ENCODE measurements at regions not wholly inside any gene's neighbourhood (a gene's known extent, or its start where the extent isn't known, plus 50 kb on each side); places are given as distances from the start of the nearest gene placed in this dataset.

GRCh38 chr4:54574500-54574899 is 83.3 kb upstream of the KIT start:
- Histone ChIP-seq H3K4me1 (ENCODE audit: low read length) (no peaks in the 10 kb centered on the region), H2AFZ (ENCODE audit: low read length) (no peak overlapping the region), H3K9ac (ENCODE audit: low read length) (no peak overlapping the region), H3K27me3 (replicated peaks; ENCODE audit: insufficient read depth, low read length) (peaks cover 28% of the 10 kb centered on the region), H3K4me3 (ENCODE audit: low read length) (no peak overlapping the region), H3K27ac (ENCODE audit: low read length) (no peak overlapping the region), H3K36me3 (replicated peaks; ENCODE audit: insufficient read depth, low read length) (no peaks in the 10 kb centered on the region), H3K9me3 (replicated peaks; ENCODE audit: insufficient read depth, low read length) (no peaks in the 10 kb centered on the region), H3F3A (ENCODE audit: insufficient read depth, low read length) (no peaks in the 10 kb centered on the region), H3K4me2 (ENCODE audit: low read depth, low read length) (no peak overlapping the region), H4K20me1 (ENCODE audit: insufficient read depth, low read length) (no peaks in the 10 kb centered on the region), H3K9me2 (replicated peaks; ENCODE audit: insufficient read depth, low read length) (no peaks in the 10 kb centered on the region), H3K79me2 (ENCODE audit: low read length) (no peaks in the 10 kb centered on the region)
- TF ChIP-seq EZH2phosphoT487 (IDR thresholded peaks at IDR 0.05; ENCODE audit: low read length) (no peak), EZH2 (optimal IDR thresholded peaks at IDR 0.05; ENCODE audit: low read depth, low read length) (no peak)
- TF ChIP-seq, protein P1, sequence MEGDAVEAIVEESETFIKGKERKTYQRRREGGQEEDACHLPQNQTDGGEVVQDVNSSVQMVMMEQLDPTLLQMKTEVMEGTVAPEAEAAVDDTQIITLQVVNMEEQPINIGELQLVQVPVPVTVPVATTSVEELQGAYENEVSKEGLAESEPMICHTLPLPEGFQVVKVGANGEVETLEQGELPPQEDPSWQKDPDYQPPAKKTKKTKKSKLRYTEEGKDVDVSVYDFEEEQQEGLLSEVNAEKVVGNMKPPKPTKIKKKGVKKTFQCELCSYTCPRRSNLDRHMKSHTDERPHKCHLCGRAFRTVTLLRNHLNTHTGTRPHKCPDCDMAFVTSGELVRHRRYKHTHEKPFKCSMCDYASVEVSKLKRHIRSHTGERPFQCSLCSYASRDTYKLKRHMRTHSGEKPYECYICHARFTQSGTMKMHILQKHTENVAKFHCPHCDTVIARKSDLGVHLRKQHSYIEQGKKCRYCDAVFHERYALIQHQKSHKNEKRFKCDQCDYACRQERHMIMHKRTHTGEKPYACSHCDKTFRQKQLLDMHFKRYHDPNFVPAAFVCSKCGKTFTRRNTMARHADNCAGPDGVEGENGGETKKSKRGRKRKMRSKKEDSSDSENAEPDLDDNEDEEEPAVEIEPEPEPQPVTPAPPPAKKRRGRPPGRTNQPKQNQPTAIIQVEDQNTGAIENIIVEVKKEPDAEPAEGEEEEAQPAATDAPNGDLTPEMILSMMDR (IDR thresholded peaks at IDR 0.05; ENCODE audit: low read length): no peak
- DNase-seq: no peak

DNA sequence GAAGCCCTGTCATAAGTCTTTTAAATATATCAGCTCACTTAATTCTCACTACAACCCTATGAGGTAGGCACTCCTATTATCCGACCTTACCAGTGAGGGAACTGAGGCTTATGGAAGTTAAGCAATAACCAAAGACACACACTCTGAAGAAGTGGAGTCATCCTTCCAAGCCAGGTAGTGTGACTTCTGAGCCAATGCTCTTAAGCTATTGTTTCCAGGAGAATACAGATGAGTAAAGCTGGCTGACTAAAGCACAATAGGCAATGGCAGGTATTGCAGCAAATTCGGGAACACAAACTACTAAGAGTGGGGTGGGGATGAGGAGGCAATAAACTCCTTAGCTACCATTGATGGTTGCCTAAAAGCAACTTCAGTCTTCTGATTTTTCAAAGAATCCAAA is 81.8 kb upstream of the KIT start:
- H3K4me1 ChIP-seq (ENCODE audit: low read length): no peaks in the 10 kb centered on the region
- TF ChIP-seq, protein P1 (IDR thresholded peaks at IDR 0.05; ENCODE audit: low read length): no peak
- TF ChIP-seq EZH2phosphoT487 (IDR thresholded peaks at IDR 0.05; ENCODE audit: low read length): no peak
- no peak for TF ChIP-seq EZH2 (optimal IDR thresholded peaks at IDR 0.05; ENCODE audit: low read depth, low read length)
- H3K27me3 ChIP-seq (replicated peaks; ENCODE audit: insufficient read depth, low read length): peaks cover 18% of the 10 kb centered on the region
- H3K4me3 ChIP-seq (ENCODE audit: low read length): no peak overlapping the region
- no peaks in the 10 kb centered on the region for H3K9me3 ChIP-seq (replicated peaks; ENCODE audit: insufficient read depth, low read length)
- no peak for DNase-seq
- H3K36me3 ChIP-seq (replicated peaks; ENCODE audit: insufficient read depth, low read length): no peaks in the 10 kb centered on the region
- H3K9ac ChIP-seq (ENCODE audit: low read length): no peak overlapping the region
- no peaks in the 10 kb centered on the region for H3K79me2 ChIP-seq (ENCODE audit: low read length)
- H3K9me2 ChIP-seq (replicated peaks; ENCODE audit: insufficient read depth, low read length): no peaks in the 10 kb centered on the region
- H3K4me2 ChIP-seq (ENCODE audit: low read depth, low read length): no peak overlapping the region
- no peak overlapping the region for H3K27ac ChIP-seq (ENCODE audit: low read length)
- H2AFZ ChIP-seq (ENCODE audit: low read length): no peak overlapping the region
- no peaks in the 10 kb centered on the region for H3F3A ChIP-seq (ENCODE audit: insufficient read depth, low read length)
- H4K20me1 ChIP-seq (ENCODE audit: insufficient read depth, low read length): no peaks in the 10 kb centered on the region

DNA sequence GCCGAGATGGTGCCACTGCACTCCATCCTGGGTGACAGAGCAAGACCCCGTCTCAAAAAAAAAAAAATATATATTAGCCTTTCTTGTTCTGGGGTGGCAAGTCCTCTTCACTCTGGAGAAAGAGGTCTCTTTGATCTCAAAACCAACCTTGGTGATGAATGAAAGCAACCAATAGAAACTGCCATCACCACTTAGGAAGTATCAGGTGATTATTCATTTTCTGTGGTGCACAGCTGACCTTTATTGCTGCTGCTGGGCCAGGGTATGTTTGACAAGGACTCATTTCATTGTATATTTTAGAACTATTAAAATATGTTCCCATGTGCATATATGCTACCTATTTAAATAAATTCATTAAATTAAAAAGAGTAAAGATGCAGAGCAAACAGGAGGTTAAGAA is 76.0 kb upstream of the KIT start:
- Histone ChIP-seq H3K9me3 (replicated peaks; ENCODE audit: insufficient read depth, low read length) (no peaks in the 10 kb centered on the region), H3K4me1 (ENCODE audit: low read length) (no peaks in the 10 kb centered on the region), H3F3A (ENCODE audit: insufficient read depth, low read length) (no peaks in the 10 kb centered on the region), H3K27ac (ENCODE audit: low read length) (no peak overlapping the region), H3K36me3 (replicated peaks; ENCODE audit: insufficient read depth, low read length) (no peaks in the 10 kb centered on the region), H2AFZ (ENCODE audit: low read length) (no peak overlapping the region), H4K20me1 (ENCODE audit: insufficient read depth, low read length) (no peaks in the 10 kb centered on the region), H3K27me3 (replicated peaks; ENCODE audit: insufficient read depth, low read length) (no peaks in the 10 kb centered on the region), H3K9ac (ENCODE audit: low read length) (no peak overlapping the region), H3K79me2 (ENCODE audit: low read length) (no peaks in the 10 kb centered on the region), H3K9me2 (replicated peaks; ENCODE audit: insufficient read depth, low read length) (no peaks in the 10 kb centered on the region), H3K4me2 (ENCODE audit: low read depth, low read length) (no peak overlapping the region), H3K4me3 (ENCODE audit: low read length) (no peak overlapping the region)
- no peak for TF ChIP-seq EZH2 (optimal IDR thresholded peaks at IDR 0.05; ENCODE audit: low read depth, low read length)
- TF ChIP-seq EZH2phosphoT487 (IDR thresholded peaks at IDR 0.05; ENCODE audit: low read length): no peak
- TF ChIP-seq, protein P1 (IDR thresholded peaks at IDR 0.05; ENCODE audit: low read length): no peak
- no peak for DNase-seq
